RWPE2 (cell line): ENCODE measurements at regions not wholly inside any gene's neighbourhood (a gene's known extent, or its start where the extent isn't known, plus 50 kb on each side); places are given as distances from the start of the nearest gene placed in this dataset.
A peak's percentile ranks its signal among the peaks of the same experiment; 100 is the strongest.

Experiments used
- ATAC-seq: fragments of 200-7000 bp; cut with Tn5 transposase; 3 replicates; pipeline ENCODE4 v1.9.1; 2021; ENCODE audit warnings: low read depth
- DNase-seq: peaks from one replicate; pipeline ENCODE4 v3.0.0-alpha.2; 2020; ENCODE audit warnings: low spot score
- H3K27ac ChIP-seq: fragments of 450-650 bp; 2 replicates; pipeline ENCODE4 v1.5.1; 2017; ENCODE audit warnings: mild to moderate bottlenecking; ENCODE audit not compliant: poor library complexity, severe bottlenecking
- H3K27me3 ChIP-seq: fragments of 250-450 bp; sonication (Bioruptor Pico); 2 replicates; pipeline ENCODE4 v1.5.1; 2021; ENCODE audit warnings: mild to moderate bottlenecking, moderate library complexity; ENCODE audit not compliant: insufficient read depth, poor library complexity, severe bottlenecking
- H3K36me3 ChIP-seq: fragments of 250-450 bp; sonication (Bioruptor Pico); 2 replicates; pipeline ENCODE4 v1.5.1; 2020; ENCODE audit warnings: low read depth, mild to moderate bottlenecking, moderate library complexity
- H3K4me1 ChIP-seq: fragments of 250-450 bp; sonication (Bioruptor Pico); 2 replicates; pipeline ENCODE4 v1.5.1; 2021; ENCODE audit warnings: mild to moderate bottlenecking, moderate library complexity; ENCODE audit not compliant: insufficient read depth, poor library complexity, severe bottlenecking
- H3K4me3 ChIP-seq: fragments of 250-450 bp; sonication (Bioruptor Pico); 2 replicates; pipeline ENCODE4 v1.5.1; 2021; ENCODE audit warnings: mild to moderate bottlenecking, moderate library complexity; ENCODE audit not compliant: severe bottlenecking
- H3K9me3 ChIP-seq: fragments of 250-450 bp; sonication (Bioruptor Pico); 2 replicates; pipeline ENCODE4 v1.5.1; 2021; ENCODE audit warnings: mild to moderate bottlenecking, moderate library complexity; ENCODE audit not compliant: severe bottlenecking
- TF ChIP-seq, protein P1 (sequence below): fragments of 450-650 bp; IDR thresholded peaks from one replicate; pipeline ENCODE4 v1.5.1; 2017; ENCODE audit warnings: mild to moderate bottlenecking, moderate library complexity; ENCODE audit not compliant: poor library complexity, severe bottlenecking

GRCh38 chr14:105840266-105841021 is 314.1 kb downstream of the TMEM121 start:
- TF ChIP-seq, protein P1, sequence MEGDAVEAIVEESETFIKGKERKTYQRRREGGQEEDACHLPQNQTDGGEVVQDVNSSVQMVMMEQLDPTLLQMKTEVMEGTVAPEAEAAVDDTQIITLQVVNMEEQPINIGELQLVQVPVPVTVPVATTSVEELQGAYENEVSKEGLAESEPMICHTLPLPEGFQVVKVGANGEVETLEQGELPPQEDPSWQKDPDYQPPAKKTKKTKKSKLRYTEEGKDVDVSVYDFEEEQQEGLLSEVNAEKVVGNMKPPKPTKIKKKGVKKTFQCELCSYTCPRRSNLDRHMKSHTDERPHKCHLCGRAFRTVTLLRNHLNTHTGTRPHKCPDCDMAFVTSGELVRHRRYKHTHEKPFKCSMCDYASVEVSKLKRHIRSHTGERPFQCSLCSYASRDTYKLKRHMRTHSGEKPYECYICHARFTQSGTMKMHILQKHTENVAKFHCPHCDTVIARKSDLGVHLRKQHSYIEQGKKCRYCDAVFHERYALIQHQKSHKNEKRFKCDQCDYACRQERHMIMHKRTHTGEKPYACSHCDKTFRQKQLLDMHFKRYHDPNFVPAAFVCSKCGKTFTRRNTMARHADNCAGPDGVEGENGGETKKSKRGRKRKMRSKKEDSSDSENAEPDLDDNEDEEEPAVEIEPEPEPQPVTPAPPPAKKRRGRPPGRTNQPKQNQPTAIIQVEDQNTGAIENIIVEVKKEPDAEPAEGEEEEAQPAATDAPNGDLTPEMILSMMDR = no peak
- H3K27me3 ChIP-seq = no peaks in the 10 kb centered on the region

DNA sequence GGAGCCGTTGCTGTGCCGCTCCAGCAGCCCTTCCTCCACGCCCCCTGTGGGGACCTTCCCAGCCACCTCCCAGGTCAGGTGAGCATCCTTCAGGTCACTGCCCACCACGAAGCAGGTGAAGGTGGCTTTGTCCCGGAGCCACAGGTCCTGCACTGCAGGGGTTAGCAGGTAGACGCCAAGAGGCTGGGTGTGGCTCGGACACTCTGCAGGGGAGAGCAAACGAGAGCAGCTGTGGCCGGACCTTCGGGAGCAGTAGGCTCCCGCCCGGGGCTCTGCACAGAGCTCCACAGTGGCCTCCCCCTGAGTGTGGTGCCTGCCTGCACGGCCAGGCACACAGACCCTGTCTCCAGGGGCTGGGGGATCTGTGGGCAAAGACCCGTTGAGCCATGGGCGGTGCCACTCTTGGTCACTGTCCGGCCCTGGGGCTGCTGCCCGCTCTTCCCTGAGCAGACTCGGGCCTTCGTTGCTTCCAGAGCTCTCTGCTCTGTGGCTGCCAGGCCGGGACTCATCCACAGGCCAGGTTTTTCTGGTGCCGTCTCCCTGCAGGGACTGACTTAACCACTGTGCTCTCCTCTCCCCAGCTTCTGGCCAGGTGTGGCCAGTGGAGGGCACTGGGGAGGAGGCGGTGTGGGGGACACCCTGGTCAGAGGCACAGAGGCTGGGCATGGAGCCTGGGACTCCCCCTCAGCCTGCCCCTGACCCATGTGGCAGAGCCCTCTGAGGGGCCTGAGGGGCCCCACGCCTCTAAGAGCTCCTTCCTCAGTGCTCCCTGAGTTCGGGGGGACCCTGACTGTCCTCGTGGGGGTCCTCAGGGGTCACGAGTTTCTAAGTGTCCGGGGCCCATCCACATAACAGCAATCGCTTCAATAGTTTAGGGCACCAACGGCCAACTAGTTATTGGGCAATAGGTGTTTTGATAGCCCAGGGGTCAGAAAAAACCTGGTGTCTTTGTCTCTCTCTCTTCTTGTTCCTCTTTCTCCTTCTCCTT is 314.9 kb downstream of the TMEM121 start:
- TF ChIP-seq, protein P1 = no peak
- H3K4me3 ChIP-seq = no peak overlapping the region
- ATAC-seq (no peak), DNase-seq (no peak)
- H3K9me3 ChIP-seq = no peaks in the 10 kb centered on the region
- no peaks in the 10 kb centered on the region for H3K36me3 ChIP-seq
- H3K27me3 ChIP-seq = no peaks in the 10 kb centered on the region
- H3K27ac ChIP-seq = no peak overlapping the region
- H3K4me1 ChIP-seq = no peaks in the 10 kb centered on the region

More at GRCh38 chr14:105840266-105841021, 314.1 kb downstream of the TMEM121 start:
- ATAC-seq (no peak), DNase-seq (peak; percentile 66)
- H3K36me3 ChIP-seq = no peaks in the 10 kb centered on the region
- no peak overlapping the region for H3K4me3 ChIP-seq
- no peak overlapping the region for H3K27ac ChIP-seq
- no peaks in the 10 kb centered on the region for H3K4me1 ChIP-seq
- H3K9me3 ChIP-seq = no peaks in the 10 kb centered on the region

DNA sequence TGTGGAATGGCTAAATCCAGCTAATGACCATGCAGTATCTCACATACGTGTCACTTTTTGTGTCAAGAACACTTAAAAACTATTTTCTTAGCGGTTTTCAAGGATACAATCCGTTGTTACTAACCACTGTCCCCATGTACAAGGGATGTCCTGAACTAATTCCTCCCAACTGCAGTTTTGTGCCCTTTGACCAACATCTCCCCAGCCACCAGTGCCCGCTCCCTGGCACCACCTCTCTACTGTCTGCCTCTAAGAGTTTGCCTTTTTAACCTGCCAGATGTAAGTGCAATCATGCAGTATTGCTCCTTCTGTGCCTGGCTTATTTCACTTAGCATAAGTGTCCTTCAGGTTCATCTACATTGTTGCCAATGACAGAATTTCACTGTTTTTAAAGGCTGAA is 315.7 kb downstream of the TMEM121 start:
- no peak overlapping the region for H3K27ac ChIP-seq
- no peaks in the 10 kb centered on the region for H3K4me1 ChIP-seq
- no peaks in the 10 kb centered on the region for H3K9me3 ChIP-seq
- H3K36me3 ChIP-seq = no peaks in the 10 kb centered on the region
- H3K4me3 ChIP-seq = no peak overlapping the region
- no peak for ATAC-seq
- no peaks in the 10 kb centered on the region for H3K27me3 ChIP-seq
- no peak for DNase-seq
- TF ChIP-seq, protein P1 = no peak

- Histone ChIP-seq H3K27ac (no peak overlapping the region), H3K27me3 (no peaks in the 10 kb centered on the region), H3K9me3 (no peaks in the 10 kb centered on the region), H3K36me3 (no peaks in the 10 kb centered on the region), H3K4me3 (no peak overlapping the region), H3K4me1 (no peaks in the 10 kb centered on the region)
- ATAC-seq = no peak
- TF ChIP-seq, protein P1 = no peak
- peak; percentile 50 for DNase-seq
Observed at GRCh38 chr14:105843444-105844046, 317.2 kb downstream of the TMEM121 start.
